Activated T-cell treated with anti-CD3 and anti-CD28 coated beads, Interleukin-2, amount 50 U/mL, for 72 hours (primary cell): ENCODE measurements at regions not wholly inside any gene's neighbourhood (a gene's known extent, or its start where the extent isn't known, plus 50 kb on each side); places are given as distances from the start of the nearest gene placed in this dataset.
"Not testable (repeated sequence)": the region's sequence is repeated elsewhere in the genome, so short reads cannot be mapped to it uniquely, and the experiment has no call there.

Source experiments
- ATAC-seq, 2 donors: fragments of 150-1000 bp; cut with Tn5 transposase; replicated peaks in 1 of 2; 2 replicates each; pipeline ENCODE4 v1.10.0; 2021; ENCODE audit warnings: moderate library complexity in 2 of 2, mild to moderate bottlenecking in 1 of 2
- DNase-seq, 2 donors: peaks; one replicate each; pipeline ENCODE4 v3.0.0; 2021 to 2022; ENCODE audit warnings: mixed read lengths in 1 of 2
- H3K27ac Mint-ChIP-seq: one replicate; pipeline ENCODE4 v1.8.0; 2022; ENCODE audit warnings: mild to moderate bottlenecking, moderate library complexity, mixed read lengths
- H3K27me3 Mint-ChIP-seq: one replicate; pipeline ENCODE4 v1.8.0; 2022; ENCODE audit warnings: low read depth, mixed read lengths
- H3K36me3 Mint-ChIP-seq, 2 donors: one replicate each; pipeline ENCODE4 v1.8.0; 2022; ENCODE audit warnings: mixed read lengths in 2 of 2, mild to moderate bottlenecking in 1 of 2; ENCODE audit not compliant: insufficient read depth in 2 of 2
- H3K4me1 Mint-ChIP-seq: one replicate; pipeline ENCODE4 v1.8.0; 2022; ENCODE audit warnings: low read depth, mixed read lengths
- H3K4me3 Mint-ChIP-seq, 2 donors: one replicate each; pipeline ENCODE4 v1.8.0; 2022; ENCODE audit warnings: mild to moderate bottlenecking in 2 of 2, mixed read lengths in 2 of 2, moderate library complexity in 2 of 2
- H3K9me3 Mint-ChIP-seq, 2 donors: one replicate each; pipeline ENCODE4 v1.8.0; 2022; ENCODE audit warnings: mixed read lengths in 2 of 2

DNA sequence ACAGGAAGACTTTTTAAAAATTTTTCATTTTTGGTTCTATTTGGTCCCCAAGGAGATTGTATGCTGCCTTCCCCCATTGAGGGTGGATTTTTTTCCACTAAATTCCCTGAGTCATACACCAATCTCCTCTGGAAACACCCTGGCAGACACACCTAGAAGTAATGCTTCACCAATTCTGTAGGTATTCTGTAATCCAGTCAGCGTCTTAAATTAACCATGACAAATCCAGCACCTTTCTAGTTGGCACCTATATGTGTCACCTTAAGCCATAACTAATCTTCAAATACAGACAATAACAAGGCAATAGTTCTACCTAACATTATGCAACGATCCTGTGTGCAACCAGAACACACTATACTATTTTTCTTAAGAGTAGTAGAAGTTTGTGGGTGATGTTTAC, 459.1 kb upstream of the NDN start:
- no peaks in the 10 kb centered on the region for H3K36me3 Mint-ChIP-seq
- no peaks in the 10 kb centered on the region for H3K4me1 Mint-ChIP-seq
- no peak for ATAC-seq
- H3K9me3 Mint-ChIP-seq = peaks cover 0 to 2% of the 10 kb centered on the region in 2 donors
- no peaks in the 10 kb centered on the region for H3K27me3 Mint-ChIP-seq
- H3K27ac Mint-ChIP-seq = no peak overlapping the region
- no peak overlapping the region for H3K4me3 Mint-ChIP-seq
- DNase-seq = no peak

DNA sequence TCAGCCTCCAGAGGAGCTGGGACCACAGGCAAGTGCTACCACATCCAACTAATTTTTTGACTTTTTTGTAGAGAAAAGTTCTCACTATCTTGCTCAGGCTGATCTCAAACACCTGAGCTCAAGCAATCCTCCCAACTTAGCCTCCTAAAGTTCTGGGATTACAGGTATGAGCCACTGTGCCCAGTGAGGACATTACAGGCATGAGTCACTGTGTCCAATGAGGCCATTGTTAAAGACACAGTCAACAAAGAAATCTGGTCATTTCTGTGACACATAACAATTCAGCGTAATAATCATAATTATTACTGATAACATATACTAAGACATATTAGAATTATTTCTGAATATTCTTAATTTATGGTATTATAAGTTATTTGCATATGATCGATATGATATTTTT, 463.4 kb upstream of the NDN start:
- no peaks in the 10 kb centered on the region for H3K27me3 Mint-ChIP-seq
- H3K9me3 Mint-ChIP-seq = peaks cover 5 to 7% of the 10 kb centered on the region in 2 donors
- no peak overlapping the region for H3K27ac Mint-ChIP-seq

DNA sequence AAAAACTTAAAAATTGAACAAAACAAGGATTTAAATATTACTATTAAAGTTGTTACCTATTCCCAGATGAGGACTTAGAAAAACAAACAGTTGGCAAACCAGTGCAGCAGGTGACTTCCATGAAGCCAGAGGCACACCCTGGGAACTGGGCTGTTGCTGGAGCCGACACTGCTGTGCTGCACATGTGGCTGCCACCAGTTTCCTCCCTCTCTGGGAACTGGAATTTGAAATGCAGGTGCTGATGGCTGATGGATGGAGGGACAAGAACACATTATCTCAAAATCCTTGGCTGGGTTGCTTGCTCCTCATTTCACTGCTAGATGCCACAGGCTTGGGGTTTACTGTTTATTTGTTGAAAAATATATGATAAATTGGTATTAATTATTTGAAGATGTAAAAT, 471.2 kb upstream of the NDN start:
- DNase-seq, H3K4me1 Mint-ChIP-seq, ATAC-seq, H3K27me3 Mint-ChIP-seq, H3K4me3 Mint-ChIP-seq, H3K36me3 Mint-ChIP-seq, H3K27ac Mint-ChIP-seq: not testable (repeated sequence)
- peaks cover 5 to 15% of the 10 kb centered on the region in 2 donors for H3K9me3 Mint-ChIP-seq

More for the DNA sequence above, 463.4 kb upstream of the NDN start:
- H3K4me1 Mint-ChIP-seq = no peaks in the 10 kb centered on the region
- DNase-seq (no peak), ATAC-seq (no peak)
- H3K4me3 Mint-ChIP-seq = no peak overlapping the region
- H3K36me3 Mint-ChIP-seq = no peaks in the 10 kb centered on the region

DNA sequence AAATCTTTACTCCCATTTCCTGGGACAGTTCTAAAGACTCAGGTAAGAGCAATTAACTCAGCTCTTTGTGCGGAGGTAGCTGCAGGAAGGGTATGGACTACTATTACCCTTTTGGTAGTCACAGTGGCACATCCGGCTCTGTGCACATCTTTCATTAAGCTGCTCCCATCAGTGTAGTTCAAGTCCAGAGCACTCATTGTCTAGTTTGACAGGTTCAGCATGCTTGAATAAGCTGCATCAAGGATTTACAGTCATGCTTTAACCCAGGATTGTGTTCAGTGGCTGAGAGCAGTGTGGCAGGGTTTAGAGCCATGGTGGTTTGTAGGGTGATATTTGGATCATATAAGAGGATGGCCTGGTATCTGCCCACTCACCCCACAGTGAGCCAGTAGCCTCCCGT, 478.4 kb upstream of the NDN start:
- H3K27me3 Mint-ChIP-seq, H3K36me3 Mint-ChIP-seq, H3K4me1 Mint-ChIP-seq, ATAC-seq, H3K9me3 Mint-ChIP-seq, DNase-seq, H3K4me3 Mint-ChIP-seq, H3K27ac Mint-ChIP-seq: not testable (repeated sequence)

DNA sequence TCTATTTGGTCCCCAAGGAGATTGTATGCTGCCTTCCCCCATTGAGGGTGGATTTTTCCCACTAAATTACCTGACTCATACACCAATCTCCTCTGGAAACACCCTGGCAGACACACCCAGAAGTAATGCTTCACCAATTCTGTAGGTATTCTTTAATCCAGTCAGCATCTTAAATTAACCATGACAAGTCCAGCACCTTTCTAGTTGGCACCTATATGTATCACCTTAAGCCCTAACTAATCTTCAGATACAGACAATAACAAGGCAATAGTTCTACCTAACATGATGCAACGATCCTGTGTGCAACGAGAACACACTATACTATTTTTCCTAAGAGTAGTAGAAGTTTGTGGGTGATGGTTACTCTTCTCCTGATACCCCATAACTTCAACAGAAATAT, 473.3 kb upstream of the NPAP1 start:
- ATAC-seq, DNase-seq, H3K4me1 Mint-ChIP-seq, H3K27me3 Mint-ChIP-seq, H3K36me3 Mint-ChIP-seq, H3K27ac Mint-ChIP-seq, H3K9me3 Mint-ChIP-seq, H3K4me3 Mint-ChIP-seq: not testable (repeated sequence)

DNA sequence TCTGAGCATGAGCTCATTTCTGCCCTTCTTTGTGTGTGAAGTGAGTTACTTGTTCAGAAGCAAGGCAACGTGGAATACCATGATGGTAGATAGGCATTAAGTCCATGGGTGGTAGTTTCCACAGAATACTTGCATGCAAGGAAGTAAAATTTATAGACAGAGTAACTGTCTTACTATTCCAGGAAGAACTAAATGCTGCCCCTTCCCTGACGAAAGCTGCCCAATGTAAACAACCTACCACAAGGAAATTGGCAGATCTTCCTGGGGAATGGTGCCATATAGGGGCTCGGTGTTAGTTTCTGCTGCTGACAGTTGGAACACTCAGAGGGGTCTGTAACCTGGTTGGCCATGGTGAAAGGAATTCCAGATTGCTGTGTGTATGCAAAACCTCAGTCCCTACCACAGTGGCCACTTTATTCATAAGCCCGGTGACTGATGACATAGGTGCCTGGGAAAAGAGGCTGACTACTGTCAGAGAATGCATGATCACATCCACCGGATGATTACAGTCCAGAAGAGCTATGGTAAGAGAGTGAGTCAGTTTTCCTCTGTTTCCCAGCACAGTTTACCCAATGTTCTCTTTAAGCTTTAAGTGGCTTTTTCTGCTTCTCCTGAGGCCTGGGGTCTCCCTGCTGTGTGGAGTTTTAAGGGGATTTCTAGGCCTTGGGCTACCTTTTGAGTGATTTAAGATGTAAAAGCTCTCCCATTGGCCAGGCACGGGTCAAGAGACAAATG, 463.7 kb upstream of the NPAP1 start:
- not testable (repeated sequence) for H3K27me3 Mint-ChIP-seq, H3K36me3 Mint-ChIP-seq, ATAC-seq, H3K4me3 Mint-ChIP-seq, DNase-seq, H3K27ac Mint-ChIP-seq, H3K9me3 Mint-ChIP-seq, H3K4me1 Mint-ChIP-seq

DNA sequence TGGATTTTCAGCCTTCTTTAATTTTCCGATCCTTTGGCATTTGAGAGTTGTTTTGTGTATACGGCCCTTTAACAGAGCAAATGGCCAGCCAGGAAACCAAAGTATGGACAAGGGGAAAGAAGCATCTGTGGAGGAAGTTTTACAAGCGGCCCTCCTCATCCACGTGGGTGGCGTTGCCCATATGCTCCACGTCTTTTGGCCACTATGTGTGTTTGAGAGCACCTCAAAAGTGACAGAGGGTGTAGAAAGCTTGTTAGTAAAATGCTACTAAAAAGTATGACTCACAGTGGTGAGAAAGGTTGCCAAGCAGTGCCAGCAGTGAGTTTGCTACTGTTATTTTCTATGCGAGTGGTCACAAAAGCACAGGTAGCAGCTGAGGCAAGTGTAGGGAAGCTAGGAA, 451.8 kb upstream of the NPAP1 start:
- H3K36me3 Mint-ChIP-seq = peaks cover 0 to 3% of the 10 kb centered on the region in 2 donors
- peaks cover 7 to 10% of the 10 kb centered on the region in 2 donors for H3K9me3 Mint-ChIP-seq
- DNase-seq (no peak), ATAC-seq (no peak)
- no peak overlapping the region for H3K4me3 Mint-ChIP-seq
- H3K27ac Mint-ChIP-seq = no peak overlapping the region
- no peaks in the 10 kb centered on the region for H3K27me3 Mint-ChIP-seq
- H3K4me1 Mint-ChIP-seq = no peaks in the 10 kb centered on the region

DNA sequence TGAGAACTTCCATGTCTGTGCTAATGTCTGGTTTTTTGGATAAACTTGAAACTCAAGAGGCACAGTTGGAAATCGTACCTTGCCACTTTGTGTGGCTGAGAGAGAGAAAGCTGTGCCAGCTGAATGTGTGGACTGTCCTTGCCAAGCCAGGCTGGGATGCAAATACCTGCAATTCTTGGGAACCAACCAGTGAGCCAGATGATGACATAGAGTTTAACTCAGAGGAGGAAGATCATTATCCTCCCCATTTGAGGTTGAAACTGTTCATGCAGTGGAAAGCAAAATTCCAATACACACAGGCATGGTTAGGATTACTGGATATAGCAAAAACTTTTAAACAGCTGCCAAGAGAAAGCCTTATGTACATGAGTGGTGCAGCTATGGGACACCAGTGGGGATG, 451.4 kb upstream of the NPAP1 start:
- H3K36me3 Mint-ChIP-seq = peaks cover 0 to 3% of the 10 kb centered on the region in 2 donors
- no peak overlapping the region for H3K4me3 Mint-ChIP-seq
- no peak overlapping the region for H3K27ac Mint-ChIP-seq
- ATAC-seq (no peak), DNase-seq (no peak)
- no peaks in the 10 kb centered on the region for H3K27me3 Mint-ChIP-seq
- peaks cover 8 to 10% of the 10 kb centered on the region in 2 donors for H3K9me3 Mint-ChIP-seq
- no peaks in the 10 kb centered on the region for H3K4me1 Mint-ChIP-seq

DNA sequence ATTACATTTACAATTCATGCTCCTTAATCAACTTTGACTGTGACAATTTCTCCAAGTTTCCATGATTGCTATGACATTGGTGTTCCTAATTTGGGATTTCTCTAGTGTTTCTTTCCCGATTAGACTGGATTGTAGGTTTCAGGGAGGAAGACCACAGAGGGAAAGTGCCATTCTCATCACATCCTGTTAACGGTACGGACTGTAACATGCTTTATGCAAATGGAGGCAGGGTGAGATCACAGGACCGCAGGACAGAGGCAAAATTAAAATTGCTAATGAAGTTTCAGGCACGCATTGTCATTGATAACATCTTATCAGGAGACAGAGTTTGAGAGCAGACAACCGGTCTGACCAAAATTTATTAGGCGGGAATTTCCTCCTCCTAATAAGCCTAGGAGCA, 446.7 kb upstream of the NPAP1 start:
- not testable (repeated sequence) for H3K27ac Mint-ChIP-seq, H3K36me3 Mint-ChIP-seq, DNase-seq, H3K27me3 Mint-ChIP-seq, H3K4me1 Mint-ChIP-seq, H3K4me3 Mint-ChIP-seq, ATAC-seq
- peaks cover 8 to 11% of the 10 kb centered on the region in 2 donors for H3K9me3 Mint-ChIP-seq

DNA sequence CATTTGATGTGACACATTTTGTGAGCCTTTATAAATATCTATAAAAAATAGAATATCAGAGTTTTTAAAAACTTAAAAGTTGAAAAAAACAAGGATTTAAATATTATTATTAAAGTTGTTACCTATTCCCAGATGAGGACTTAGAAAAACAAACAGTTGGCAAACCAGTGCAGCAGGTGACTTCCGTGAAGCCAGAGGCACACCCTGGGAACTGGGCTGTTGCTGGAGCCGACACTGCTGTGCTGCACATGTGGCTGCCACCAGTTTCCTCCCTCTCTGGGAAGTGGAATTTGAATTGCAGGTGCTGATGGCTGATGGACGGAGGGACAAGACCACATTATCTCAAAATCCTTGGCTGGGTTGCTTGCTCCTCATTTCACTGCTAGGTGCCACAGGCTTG, 442.4 kb upstream of the NPAP1 start:
- DNase-seq, H3K36me3 Mint-ChIP-seq, H3K27me3 Mint-ChIP-seq, H3K27ac Mint-ChIP-seq, H3K4me1 Mint-ChIP-seq, ATAC-seq, H3K4me3 Mint-ChIP-seq: not testable (repeated sequence)
- H3K9me3 Mint-ChIP-seq = peaks cover 7 to 10% of the 10 kb centered on the region in 2 donors

DNA sequence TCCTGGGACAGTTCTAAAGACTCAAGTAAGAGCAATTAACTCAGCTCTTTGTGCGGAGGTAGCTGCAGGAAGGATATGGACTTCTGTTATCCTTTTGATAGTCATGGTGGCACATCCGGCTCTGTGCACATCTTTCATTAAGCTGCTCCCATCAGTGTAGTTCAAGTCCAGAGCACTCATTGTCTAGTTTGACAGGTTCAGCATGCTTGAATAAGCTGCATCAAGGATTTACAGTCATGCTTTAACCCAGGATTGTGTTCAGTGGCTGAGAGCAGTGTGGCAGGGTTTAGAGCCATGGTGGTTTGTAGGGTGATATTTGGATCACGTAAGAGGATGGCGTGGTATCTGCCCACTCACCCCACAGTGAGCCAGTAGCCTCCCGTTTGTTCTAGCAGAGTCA, 435.0 kb upstream of the NPAP1 start:
- H3K4me1 Mint-ChIP-seq, H3K27ac Mint-ChIP-seq, DNase-seq, H3K27me3 Mint-ChIP-seq, H3K4me3 Mint-ChIP-seq, ATAC-seq, H3K9me3 Mint-ChIP-seq, H3K36me3 Mint-ChIP-seq: not testable (repeated sequence)

DNA sequence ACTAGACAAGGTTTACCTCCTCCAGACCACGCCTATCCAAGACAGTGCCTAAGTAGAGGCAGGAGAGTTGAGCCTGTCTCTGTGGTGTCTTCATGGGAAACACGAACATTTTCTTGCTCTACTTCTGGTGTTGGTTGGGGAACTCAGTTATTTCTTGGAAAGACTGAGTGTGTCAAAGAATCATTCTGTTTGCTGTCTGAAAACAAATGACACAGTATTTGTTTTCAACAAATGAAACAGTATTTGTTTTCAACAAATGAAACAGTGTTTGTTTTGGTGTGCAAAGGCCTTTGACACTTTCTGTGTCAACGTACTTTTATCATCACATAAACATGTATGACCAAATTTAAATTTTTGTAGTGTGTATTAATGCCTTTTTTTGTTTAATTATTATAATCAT, 416.5 kb upstream of the NPAP1 start:
- not testable (repeated sequence) for H3K4me1 Mint-ChIP-seq, H3K27me3 Mint-ChIP-seq, DNase-seq, ATAC-seq, H3K27ac Mint-ChIP-seq, H3K9me3 Mint-ChIP-seq, H3K4me3 Mint-ChIP-seq, H3K36me3 Mint-ChIP-seq

DNA sequence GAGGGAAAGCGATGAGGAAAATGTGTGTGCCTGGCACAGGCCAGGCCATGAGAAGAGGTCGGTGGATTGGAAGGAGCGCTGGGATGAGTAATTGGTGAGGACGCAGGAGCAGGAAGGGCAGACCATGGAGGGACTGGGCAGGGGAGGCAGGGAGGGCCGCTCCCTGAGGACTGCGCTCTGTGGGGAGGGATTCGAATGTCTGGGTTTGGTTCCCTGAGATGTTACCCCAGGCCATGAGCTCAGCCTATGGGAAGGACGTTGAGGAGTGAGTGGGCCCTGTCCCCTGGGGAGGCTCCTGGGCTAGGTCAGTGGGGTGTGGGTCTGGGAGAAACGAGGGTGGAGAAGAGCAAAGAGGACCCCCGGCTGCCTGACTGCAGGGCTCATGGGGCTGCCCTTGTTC, 415.2 kb upstream of the NPAP1 start:
- H3K27ac Mint-ChIP-seq, H3K4me1 Mint-ChIP-seq, H3K27me3 Mint-ChIP-seq, H3K36me3 Mint-ChIP-seq, H3K4me3 Mint-ChIP-seq, ATAC-seq, DNase-seq, H3K9me3 Mint-ChIP-seq: not testable (repeated sequence)

DNA sequence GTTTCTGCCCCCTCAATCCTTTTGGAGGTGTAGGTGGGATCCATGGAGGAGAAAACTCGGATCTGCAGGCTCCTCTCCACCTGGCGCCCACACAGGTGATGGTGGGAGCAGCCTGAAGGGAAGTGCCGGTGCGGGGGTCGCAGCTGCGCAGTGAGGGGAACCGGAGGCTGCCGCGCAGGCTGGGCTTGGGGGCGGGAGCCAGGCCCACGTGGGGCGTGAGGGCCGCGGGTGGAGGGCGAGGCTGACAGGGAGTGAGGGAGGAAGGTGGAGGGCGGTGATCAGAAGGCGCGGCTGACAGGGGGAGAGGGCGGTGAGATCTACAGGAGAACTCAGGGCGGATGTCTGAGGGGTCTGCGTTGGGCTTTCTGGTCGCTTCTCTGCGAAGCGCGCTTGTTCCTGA, 414.7 kb upstream of the NPAP1 start:
- H3K36me3 Mint-ChIP-seq, H3K27me3 Mint-ChIP-seq, ATAC-seq, H3K4me3 Mint-ChIP-seq, H3K27ac Mint-ChIP-seq, DNase-seq, H3K9me3 Mint-ChIP-seq, H3K4me1 Mint-ChIP-seq: not testable (repeated sequence)
